ENCODE measurements at regions not wholly inside any gene's neighbourhood (a gene's known extent, or its start where the extent isn't known, plus 50 kb on each side); places are given as distances from the start of the nearest gene placed in this dataset.

GRCh38 chr2:107285621-107286299 is 399.8 kb upstream of the ST6GAL2 start:
- Mint-ChIP-seq H3K4me3 (ENCODE audit: unreplicated experiment) (no peak overlapping the region), H3K27me3 (ENCODE audit: insufficient read depth, unreplicated experiment) (peaks cover 3% of the 10 kb centered on the region), H3K9me3 (ENCODE audit: unreplicated experiment) (no peaks in the 10 kb centered on the region), H3K27ac (ENCODE audit: unreplicated experiment) (no peak overlapping the region), H3K4me1 (ENCODE audit: low read depth, unreplicated experiment) (no peaks in the 10 kb centered on the region), H3K36me3 (ENCODE audit: insufficient read depth, unreplicated experiment) (no peaks in the 10 kb centered on the region)
- DNase-seq, result no peak
- CTCF ChIA-PET, result no interaction called here
- Histone ChIP-seq H3K4me1 (no peaks in the 10 kb centered on the region), H3K36me3 (ENCODE audit: control insufficient read depth, insufficient read depth, low read length) (no peaks in the 10 kb centered on the region), H3K4me3 (ENCODE audit: low read depth, low read length) (no peak overlapping the region), H3K27me3 (replicated peaks; ENCODE audit: control insufficient read depth, insufficient read depth, low read length) (no peaks in the 10 kb centered on the region), H3K9me3 (no peaks in the 10 kb centered on the region)
- intact Hi-C loops (cut with micrococcal nuclease; ENCODE audit: unreplicated experiment), result no loop called here
- BruUV-seq (replicated peaks), result no TSS peak
- POLR2A ChIA-PET, result no interaction called here
- TF ChIP-seq, protein P1, sequence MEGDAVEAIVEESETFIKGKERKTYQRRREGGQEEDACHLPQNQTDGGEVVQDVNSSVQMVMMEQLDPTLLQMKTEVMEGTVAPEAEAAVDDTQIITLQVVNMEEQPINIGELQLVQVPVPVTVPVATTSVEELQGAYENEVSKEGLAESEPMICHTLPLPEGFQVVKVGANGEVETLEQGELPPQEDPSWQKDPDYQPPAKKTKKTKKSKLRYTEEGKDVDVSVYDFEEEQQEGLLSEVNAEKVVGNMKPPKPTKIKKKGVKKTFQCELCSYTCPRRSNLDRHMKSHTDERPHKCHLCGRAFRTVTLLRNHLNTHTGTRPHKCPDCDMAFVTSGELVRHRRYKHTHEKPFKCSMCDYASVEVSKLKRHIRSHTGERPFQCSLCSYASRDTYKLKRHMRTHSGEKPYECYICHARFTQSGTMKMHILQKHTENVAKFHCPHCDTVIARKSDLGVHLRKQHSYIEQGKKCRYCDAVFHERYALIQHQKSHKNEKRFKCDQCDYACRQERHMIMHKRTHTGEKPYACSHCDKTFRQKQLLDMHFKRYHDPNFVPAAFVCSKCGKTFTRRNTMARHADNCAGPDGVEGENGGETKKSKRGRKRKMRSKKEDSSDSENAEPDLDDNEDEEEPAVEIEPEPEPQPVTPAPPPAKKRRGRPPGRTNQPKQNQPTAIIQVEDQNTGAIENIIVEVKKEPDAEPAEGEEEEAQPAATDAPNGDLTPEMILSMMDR (IDR thresholded peaks at IDR 0.05; ENCODE audit: insufficient read depth in 1 of 2, low read depth in 1 of 2, low read length in 1 of 2, severe bottlenecking in 1 of 2, unreplicated experiment in 1 of 2), result no peak

DNA sequence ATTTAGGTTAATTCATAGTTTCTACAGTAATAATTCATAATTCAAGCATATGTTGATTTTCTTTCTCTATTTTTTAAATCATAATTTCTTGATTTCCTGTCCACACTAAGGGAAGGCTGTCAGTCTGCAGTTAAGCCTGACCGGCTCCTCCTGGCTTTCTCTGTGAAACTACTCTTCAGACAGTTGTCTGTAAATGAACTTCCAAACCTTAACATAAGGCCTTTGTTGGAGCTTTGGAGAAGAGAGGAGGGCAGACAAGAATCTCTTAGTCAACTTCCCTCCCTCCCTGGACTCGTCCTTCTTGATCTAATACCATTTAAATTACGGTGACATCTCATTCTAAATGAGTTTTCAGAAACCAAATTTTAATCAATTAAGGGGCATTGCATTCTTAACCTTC is 404.1 kb upstream of the ST6GAL2 start:
- DNase-seq, result no peak
- peaks cover 3% of the 10 kb centered on the region for H3K27me3 Mint-ChIP-seq (ENCODE audit: insufficient read depth, unreplicated experiment)
- Histone ChIP-seq H3K27me3 (replicated peaks; ENCODE audit: control insufficient read depth, insufficient read depth, low read length) (no peaks in the 10 kb centered on the region), H3K4me3 (ENCODE audit: low read depth, low read length) (no peak overlapping the region), H3K9me3 (no peaks in the 10 kb centered on the region), H3K4me1 (no peaks in the 10 kb centered on the region), H3K36me3 (ENCODE audit: control insufficient read depth, insufficient read depth, low read length) (no peaks in the 10 kb centered on the region)
- POLR2A ChIA-PET, result no interaction called here
- no TSS peak for BruUV-seq (replicated peaks)
- TF ChIP-seq, protein P1 (IDR thresholded peaks at IDR 0.05; ENCODE audit: insufficient read depth in 1 of 2, low read depth in 1 of 2, low read length in 1 of 2, severe bottlenecking in 1 of 2, unreplicated experiment in 1 of 2), result no peak
- H3K9me3 Mint-ChIP-seq (ENCODE audit: unreplicated experiment), result no peaks in the 10 kb centered on the region
- H3K4me3 Mint-ChIP-seq (ENCODE audit: unreplicated experiment), result no peak overlapping the region
- H3K4me1 Mint-ChIP-seq (ENCODE audit: low read depth, unreplicated experiment), result no peaks in the 10 kb centered on the region
- no peak overlapping the region for H3K27ac Mint-ChIP-seq (ENCODE audit: unreplicated experiment)
- H3K36me3 Mint-ChIP-seq (ENCODE audit: insufficient read depth, unreplicated experiment), result no peaks in the 10 kb centered on the region
- intact Hi-C loops (cut with micrococcal nuclease; ENCODE audit: unreplicated experiment), result no loop called here
- CTCF ChIA-PET, result no interaction called here

DNA sequence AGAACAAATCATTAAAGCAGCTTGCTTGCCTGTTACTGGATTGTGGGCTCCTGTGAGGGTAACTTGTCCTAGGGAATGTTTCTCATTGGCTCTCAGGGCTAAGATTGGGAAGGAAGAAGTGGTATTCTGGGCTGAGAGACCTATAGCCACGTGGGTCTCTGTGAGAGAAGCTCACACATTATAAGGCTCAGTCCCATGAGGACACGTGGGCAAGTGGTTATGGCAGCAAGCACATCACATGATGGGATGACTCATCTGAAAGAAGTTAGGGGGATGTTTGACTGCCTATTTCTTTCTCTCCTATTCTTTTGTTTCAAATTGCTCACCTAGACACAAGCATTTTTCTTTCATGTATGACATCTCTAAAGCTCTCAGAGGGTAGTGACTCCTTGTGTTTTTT is 418.0 kb upstream of the ST6GAL2 start:
- DNase-seq, result no peak
- no peak overlapping the region for H3K4me3 Mint-ChIP-seq (ENCODE audit: unreplicated experiment)
- Histone ChIP-seq H3K9me3 (no peaks in the 10 kb centered on the region), H3K4me1 (no peaks in the 10 kb centered on the region), H3K4me3 (ENCODE audit: low read depth, low read length) (no peak overlapping the region), H3K27me3 (replicated peaks; ENCODE audit: control insufficient read depth, insufficient read depth, low read length) (no peaks in the 10 kb centered on the region), H3K36me3 (ENCODE audit: control insufficient read depth, insufficient read depth, low read length) (no peaks in the 10 kb centered on the region)
- intact Hi-C loops (cut with micrococcal nuclease; ENCODE audit: unreplicated experiment), result no loop called here
- H3K36me3 Mint-ChIP-seq (ENCODE audit: insufficient read depth, unreplicated experiment), result no peaks in the 10 kb centered on the region
- H3K27me3 Mint-ChIP-seq (ENCODE audit: insufficient read depth, unreplicated experiment), result peaks cover 3% of the 10 kb centered on the region
- H3K9me3 Mint-ChIP-seq (ENCODE audit: unreplicated experiment), result no peaks in the 10 kb centered on the region
- no peak overlapping the region for H3K27ac Mint-ChIP-seq (ENCODE audit: unreplicated experiment)
- TF ChIP-seq, protein P1 (IDR thresholded peaks at IDR 0.05; ENCODE audit: insufficient read depth in 1 of 2, low read depth in 1 of 2, low read length in 1 of 2, severe bottlenecking in 1 of 2, unreplicated experiment in 1 of 2), result no peak
- BruUV-seq (replicated peaks), result no TSS peak
- H3K4me1 Mint-ChIP-seq (ENCODE audit: low read depth, unreplicated experiment), result no peaks in the 10 kb centered on the region
- ChIA-PET POLR2A (no interaction called here), CTCF (no interaction called here)
